GM13977 (cell line): ENCODE measurements at regions not wholly inside any gene's neighbourhood (a gene's known extent, or its start where the extent isn't known, plus 50 kb on each side); places are given as distances from the start of the nearest gene placed in this dataset.

ENCODE experiments used
- DNase-seq: peaks from one replicate; pipeline ENCODE4 v3.0.0; 2012; ENCODE audit warnings: low spot score
- in situ Hi-C: fragments of 300-500 bp; cut with MboI; formaldehyde crosslinking; loops from one replicate; pipeline ENCODE4 v1.12.0; 2022; ENCODE audit warnings: low sequenced_read_pairs, low pct_unique_long_range_greater_than_20kb, mixed read lengths, inconsistent platforms; ENCODE audit not compliant: unreplicated experiment
- TF ChIP-seq, protein P1 (sequence below): IDR thresholded peaks from 2 replicates; pipeline ENCODE4 v1.5.1; 2012; ENCODE audit warnings: mild to moderate bottlenecking, control low read depth; ENCODE audit not compliant: insufficient read depth; ENCODE audit errors: extremely low read depth, missing control alignments

DNA sequence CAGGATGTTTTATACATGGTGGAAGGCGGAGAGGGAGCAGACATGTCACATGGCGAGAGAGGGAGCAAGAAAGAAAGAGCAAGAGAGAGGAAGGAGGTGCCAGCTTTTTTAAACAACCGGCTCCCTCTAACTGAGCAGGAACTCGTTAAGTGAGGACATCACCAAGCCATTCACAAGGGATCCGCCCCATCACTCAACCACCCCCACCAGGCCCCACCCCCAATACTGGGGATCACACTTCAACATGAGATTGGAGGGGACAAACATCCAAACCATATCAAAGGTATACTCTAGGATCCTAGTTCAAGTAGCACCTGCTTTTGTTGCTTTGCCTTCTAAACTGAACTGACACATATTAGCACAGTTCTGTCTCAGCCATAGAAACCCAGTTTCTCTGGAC is 141.9 kb upstream of the KLF14 start:
- DNase-seq: no peak
- in situ Hi-C loops: no loop called here
- TF ChIP-seq, protein P1, sequence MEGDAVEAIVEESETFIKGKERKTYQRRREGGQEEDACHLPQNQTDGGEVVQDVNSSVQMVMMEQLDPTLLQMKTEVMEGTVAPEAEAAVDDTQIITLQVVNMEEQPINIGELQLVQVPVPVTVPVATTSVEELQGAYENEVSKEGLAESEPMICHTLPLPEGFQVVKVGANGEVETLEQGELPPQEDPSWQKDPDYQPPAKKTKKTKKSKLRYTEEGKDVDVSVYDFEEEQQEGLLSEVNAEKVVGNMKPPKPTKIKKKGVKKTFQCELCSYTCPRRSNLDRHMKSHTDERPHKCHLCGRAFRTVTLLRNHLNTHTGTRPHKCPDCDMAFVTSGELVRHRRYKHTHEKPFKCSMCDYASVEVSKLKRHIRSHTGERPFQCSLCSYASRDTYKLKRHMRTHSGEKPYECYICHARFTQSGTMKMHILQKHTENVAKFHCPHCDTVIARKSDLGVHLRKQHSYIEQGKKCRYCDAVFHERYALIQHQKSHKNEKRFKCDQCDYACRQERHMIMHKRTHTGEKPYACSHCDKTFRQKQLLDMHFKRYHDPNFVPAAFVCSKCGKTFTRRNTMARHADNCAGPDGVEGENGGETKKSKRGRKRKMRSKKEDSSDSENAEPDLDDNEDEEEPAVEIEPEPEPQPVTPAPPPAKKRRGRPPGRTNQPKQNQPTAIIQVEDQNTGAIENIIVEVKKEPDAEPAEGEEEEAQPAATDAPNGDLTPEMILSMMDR: no peak

DNA sequence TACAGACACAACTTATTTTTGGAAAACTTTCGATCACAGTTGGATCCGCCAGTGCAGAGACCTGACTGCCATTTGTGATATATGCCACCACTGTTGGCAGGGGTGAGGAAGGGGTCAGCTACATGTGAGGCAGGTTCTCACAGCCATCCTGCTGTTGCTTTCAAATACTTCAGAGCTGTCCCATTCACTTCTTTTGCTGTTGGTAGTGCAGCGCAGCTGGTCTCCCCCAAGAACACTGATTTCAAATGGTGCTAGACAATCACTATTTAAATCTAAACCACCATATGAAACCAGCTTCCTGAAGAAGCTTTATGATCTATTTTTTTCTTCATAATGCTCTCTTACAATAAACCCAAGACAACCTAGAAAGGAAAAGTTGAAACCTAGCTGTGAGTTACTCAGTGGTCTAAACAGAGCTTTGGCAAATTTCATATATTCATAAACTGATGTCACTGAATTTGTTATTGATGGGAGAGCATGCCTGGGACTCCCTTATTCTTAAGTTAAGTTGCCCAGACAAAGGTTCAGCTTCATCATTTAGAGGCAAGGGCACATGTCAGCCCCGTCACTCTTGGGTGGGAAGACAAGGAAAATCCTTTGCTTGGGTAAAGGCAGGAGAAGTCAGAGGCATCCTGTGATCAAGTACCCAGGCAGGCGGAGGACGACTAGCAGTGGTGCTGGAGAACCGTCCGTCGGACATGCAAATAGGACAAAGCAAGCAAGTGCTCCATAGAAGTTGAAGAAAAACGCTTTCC is 143.4 kb upstream of the KLF14 start:
- in situ Hi-C loops: no loop called here
- TF ChIP-seq, protein P1: no peak
- DNase-seq: no peak

DNA sequence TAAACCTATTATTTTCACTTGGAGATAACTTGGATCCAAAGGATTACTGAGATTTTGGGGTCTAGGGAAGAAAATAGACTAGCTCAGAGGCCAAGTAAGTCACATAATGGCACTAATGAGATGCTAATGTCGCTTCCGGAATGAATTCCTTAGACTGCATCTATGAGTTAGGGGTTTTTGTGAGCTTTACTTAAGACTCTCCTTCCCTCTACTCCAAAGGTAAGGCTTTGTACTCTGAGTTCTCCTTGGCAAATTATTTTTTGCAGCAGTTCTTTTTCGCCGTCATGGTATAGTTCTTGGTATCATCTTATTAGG is 143.9 kb upstream of the KLF14 start:
- in situ Hi-C loops: no loop called here
- DNase-seq: no peak

GRCh38 chr7:130878785-130879184 is 144.8 kb upstream of the KLF14 start:
- TF ChIP-seq, protein P1: no peak
- DNase-seq: no peak
- in situ Hi-C loops: no loop called here

More for the DNA sequence above, 143.9 kb upstream of the KLF14 start:
- TF ChIP-seq, protein P1: no peak

- TF ChIP-seq, protein P1: no peak
- in situ Hi-C loops: no loop called here
- DNase-seq: no peak
Observed at GRCh38 chr7:130879191-130879590, 145.2 kb upstream of the KLF14 start.

DNA sequence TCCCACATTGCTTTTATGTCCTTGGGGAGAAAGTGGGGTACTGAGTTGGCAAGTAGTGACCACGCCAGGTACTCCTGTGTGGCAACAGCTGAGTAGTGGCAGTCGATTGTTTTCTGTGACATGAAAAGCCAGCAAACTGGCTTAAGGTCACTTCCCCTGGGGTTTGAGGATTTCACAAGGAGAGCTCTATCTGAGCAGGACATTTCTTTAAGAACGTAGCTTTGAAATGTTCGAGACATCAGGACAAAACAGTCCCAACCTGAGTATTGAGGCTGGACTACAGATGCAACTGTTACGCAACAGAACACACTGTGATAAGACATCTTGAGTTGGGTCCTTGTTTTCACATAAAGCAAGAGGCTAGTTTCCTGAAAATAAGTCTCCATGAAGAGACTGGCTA is 146.7 kb upstream of the KLF14 start:
- in situ Hi-C loops: no loop called here
- TF ChIP-seq, protein P1: no peak
- DNase-seq: no peak
